Stimulated activated naive CD4-positive, alpha-beta T cell (primary cell): ENCODE measurements at regions not wholly inside any gene's neighbourhood (a gene's known extent, or its start where the extent isn't known, plus 50 kb on each side); places are given as distances from the start of the nearest gene placed in this dataset.
A peak's percentile ranks its signal among the peaks of the same experiment; 100 is the strongest.
"Not testable (repeated sequence)": the region's sequence is repeated elsewhere in the genome, so short reads cannot be mapped to it uniquely, and the experiment has no call there.

Experiments
- DNase-seq, 6 experiments: peaks; one replicate each; lab custom pipeline; 2025; lab: John Stamatoyannopoulos, UW

DNA sequence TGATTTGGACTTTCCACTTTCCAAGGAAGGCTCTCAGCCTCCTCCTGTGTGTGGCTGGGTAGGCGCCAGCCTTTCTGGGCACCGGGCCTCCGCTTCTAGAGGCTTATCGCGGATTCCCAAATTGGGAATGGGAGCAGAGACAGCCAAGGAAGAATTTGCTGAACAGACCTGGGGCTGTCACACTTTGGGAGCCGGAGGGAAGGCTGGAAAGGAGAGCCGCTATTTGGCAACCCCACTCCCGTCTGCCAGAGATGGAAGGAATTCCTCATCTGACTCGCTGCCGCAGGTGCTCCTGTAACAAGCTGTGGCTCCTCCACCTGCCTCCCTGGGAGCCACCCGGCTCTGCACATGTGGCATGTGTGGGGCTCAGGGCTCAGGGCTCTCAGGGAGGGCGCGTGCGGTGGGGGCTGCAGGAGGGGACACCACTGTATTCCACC lies 50.8 kb upstream of the ECHDC3 start:
- no peak for DNase-seq

DNA sequence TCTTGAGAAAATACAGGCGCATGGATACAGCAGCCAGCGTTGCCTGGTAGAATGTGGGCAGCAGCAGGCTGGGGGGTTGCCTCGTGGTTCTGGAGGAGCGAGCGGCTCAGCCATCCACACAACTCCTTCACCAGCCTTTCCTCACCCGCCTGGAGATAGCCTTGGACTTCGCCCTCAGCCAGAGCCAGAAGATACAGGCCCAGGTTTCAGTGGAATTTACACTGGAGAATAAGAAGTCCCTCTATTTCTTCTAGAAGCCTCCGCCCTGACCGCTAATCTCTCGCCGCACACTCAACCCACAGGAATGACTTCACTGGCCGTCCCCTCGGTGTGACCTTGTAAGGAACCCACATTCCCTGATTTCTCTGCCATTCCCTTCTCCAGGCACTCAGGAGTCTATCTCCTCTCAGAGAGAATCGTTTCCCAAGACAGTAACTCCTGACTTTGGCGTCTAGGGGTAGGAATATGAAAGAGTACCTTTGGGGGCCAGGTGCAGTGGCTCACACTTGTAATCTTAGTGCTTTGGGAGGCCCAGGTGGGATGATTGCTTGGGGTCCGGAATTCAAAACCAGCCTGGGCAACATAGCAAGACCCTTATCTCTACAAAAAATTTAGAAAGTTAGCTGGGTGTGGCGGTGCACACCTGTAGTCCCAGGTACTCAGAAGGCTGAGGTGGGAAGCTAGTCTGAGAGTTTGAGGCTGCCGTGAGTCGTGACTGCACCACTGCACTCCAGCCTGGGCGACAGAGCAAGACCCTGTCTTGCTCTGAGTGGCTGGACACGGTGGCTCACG lies 52.0 kb upstream of the ECHDC3 start:
- peak in 3 of 6 experiments; percentile 20 to 43 (median 21) for DNase-seq

DNA sequence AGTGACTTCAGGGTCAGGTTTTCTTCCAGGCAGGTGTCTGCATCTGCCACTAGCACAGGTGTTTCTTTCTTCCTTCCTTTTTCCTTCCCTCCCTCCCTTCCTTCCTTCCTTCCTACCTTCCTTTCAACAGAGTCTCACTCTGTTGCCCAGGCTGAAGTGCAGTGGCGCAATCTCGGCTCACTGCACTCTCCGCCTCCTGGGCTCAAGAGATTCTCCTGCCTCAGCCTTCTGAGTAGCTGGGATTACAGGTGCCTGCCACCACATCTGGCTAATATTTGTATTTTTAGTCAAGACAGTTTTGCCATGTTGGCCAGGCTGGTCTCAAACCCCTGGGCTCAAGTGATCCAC lies 53.8 kb upstream of the ECHDC3 start:
- not testable (repeated sequence) for DNase-seq

DNA sequence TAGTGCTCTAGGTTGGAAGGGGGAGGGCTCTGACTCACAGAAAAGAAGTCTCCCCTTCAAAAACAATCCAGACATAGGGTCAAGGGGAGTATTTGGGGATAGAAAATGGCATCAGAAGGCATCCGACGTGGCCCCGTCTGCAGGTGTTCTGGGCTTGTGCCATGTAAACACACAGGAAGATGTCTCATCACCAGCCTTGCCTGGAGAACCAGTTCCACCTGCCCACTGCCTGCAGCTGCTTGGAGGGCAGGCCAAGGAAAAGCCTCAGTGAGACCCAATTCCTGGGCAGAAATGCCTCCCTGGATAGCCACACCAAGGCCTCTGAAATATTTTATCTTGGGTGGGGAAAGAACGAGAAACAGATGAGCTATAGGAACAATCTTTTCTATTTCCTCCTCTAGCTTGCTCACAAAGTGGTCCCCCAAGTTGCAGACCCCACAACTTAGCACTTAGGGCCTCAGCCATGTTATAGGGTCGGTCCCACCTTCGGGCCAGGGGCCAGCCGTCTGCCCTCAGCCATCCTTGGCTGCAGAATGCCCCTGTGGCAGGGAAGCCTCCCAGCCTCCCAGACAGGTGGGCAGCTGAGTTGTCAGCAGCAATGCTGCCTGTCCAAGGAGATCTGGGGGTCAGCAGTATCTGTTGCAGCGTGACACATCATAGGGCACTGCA lies 54.3 kb upstream of the ECHDC3 start:
- no peak for DNase-seq

DNA sequence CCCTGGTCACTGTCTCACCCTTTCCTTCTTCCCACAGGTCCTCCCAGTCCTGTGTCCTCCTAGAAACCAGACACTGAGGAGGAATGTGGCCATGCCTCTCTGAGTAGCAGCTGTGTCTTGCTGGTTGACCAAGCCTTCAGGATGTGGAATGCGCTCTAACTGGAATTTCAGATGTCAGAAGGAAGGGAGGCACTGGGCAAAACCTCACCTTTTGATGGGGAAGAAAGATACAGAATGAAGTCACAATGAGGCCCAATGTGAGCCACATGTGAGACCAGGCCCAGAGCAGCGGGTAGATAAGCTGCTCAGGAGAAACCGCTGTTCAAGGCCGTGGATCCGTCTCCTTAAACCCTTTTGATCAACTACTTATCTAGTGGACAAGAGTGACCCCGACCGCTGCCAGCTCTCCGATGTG lies 54.8 kb upstream of the ECHDC3 start:
- DNase-seq = no peak

DNA sequence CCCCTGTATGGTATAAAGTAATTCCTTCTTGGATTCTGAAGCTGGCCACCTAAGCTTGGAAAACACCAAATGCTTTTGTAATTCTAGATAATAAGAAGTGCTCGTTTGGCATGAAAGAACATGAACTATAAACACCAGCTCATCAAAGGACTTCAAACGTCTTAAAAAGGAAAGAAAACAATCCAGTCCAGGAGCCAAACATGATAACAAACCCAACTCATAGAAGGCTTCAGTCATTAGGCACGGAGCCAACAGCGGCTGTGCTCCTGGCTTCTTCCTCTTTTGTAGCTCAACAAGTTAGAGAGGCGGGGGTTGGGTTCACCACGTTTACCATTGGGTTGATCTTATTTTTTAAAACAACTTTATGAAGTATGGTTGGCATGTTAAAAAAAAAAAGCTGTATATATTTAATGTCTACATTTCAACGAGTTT lies 56.4 kb upstream of the ECHDC3 start:
- DNase-seq = peak; percentile 9 to 80 (median 68)

DNA sequence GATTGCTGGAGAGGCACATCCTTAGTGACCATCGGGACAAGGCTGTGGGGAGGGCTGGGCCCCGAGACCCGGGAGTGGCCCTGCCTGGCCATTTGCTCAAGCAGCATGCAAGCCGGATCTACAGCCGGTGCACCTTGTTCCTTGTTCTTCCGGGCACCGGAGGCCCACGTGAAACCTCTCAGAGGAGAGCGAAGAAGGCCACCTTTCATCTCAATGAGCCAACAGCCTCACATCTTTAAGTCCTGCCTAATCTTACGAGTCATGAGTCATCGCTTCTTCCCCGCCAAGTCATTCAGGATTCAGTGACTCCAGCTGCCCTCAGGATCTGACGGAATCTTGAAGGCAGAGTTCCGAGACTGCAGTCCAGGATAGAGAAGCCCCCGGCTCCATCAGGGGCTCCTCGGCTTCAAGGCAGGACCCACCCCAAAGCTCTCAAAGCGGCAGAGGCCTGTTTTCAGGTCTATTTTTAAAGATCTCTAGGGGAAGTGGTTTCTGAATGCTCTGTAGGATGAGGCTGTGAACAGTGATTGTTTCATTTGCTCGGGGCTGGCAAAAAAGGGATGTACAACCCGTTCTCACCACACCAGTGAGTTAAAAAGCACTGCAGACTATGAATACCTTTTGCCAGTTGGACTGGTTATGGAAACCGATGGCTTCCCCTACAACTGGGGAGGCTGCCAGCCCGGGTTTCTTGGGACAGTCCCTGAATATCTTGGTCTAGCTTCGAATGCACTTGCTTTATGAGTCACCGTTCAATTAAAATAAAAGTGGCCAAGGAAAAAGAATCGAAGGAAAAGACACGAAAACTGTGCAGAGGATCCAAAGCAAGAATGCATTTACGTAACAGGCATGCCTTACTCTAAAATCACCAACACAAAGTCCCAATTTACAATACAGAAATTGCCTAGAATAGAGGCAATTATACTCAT lies 57.2 kb upstream of the ECHDC3 start:
- peak; percentile 47 to 92 (median 74) for DNase-seq

DNA sequence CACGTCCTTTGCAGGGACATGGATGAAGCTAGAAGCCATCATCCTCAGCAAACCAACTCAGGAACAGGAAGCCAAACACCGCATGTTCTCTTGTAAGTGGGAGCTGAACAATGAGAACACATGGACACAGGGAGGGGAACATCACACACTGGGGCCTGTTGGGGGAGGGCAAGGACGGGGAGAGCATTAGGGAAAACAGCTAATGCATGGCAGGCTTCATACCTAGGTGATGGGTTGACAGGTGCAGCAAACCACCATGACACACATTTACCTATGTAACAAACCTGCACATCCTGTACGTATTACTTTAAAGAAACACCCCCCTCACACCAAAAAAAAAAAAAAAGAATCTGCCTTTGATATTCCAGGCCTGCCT lies 57.9 kb upstream of the ECHDC3 start:
- DNase-seq = peak in 2 of 6 experiments; percentile 22 to 31

DNA sequence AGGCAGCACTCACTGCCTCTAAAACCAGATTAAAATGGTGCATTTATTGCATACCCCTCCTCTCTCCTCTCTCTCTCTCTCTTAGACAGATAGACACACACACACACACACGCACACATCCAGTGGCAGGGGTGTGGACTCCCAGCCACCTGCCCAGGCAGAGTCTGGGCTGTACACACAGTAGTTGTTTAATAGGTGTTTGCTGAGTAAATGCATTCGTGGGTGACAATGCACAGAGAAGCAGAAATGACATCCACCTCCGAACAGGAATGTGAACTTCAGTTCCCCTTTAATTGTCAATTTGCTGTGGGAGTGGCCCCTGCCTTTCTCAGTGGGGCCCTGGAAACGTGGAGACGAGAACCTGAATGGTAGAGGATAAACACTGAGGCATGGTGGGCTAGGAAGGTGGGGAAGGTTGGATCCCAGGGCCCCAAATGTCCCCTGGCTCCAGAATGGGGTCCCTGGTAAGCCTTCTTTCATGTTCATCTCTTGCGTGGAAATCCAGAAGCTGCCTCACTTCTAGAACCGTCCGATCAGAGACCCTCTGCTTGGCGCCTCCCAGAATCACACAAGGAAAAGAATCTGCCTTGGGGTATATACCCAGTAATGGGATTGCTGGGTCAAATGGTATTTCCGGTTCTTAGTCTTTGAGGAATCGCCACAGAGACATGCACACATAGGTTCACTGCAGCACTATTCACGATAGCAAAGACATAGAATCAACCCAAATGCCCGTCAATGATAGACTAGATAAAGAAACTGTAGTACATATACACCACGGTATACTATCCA lies 58.5 kb upstream of the ECHDC3 start:
- no peak for DNase-seq

DNA sequence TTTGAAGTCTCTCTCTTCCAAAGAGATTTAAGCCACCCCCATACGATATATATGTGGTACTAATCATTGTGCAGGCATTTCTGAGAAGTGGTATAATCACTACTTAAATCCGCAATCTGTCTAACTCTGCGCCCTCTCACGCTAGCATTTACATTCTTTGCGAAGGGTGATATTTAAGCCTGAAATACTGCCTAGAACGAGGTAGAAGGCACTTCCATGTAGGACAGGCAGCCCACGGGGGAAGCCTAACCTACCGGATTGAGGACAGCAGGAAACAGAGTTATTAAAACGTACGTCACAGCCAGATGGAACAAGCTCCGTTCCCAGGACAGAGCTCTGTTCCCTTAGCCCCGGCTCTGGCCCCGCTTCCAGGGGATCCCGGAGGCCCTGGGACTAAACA lies 59.3 kb upstream of the ECHDC3 start:
- DNase-seq = no peak

DNA sequence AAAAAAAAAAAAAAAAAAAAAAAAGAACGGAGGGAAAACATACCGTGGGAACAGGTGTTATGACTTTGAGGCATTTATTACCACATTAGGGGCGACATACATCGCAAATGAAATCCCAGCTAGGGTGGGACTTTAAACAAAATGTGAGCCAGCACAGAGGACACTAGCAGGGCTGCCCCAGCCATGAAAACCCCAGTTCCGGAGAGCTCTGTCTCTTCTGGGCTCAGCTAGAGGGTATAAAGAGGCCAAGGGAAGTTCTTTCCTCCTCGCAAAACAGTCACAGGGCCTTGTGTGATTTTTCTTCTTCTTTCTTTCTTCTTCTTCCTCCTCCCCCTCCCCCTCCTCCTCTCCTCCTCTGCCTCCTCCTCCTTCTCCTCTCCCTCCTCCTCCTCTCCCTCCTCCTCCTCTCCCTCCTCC lies 59.9 kb upstream of the ECHDC3 start:
- no peak for DNase-seq

DNA sequence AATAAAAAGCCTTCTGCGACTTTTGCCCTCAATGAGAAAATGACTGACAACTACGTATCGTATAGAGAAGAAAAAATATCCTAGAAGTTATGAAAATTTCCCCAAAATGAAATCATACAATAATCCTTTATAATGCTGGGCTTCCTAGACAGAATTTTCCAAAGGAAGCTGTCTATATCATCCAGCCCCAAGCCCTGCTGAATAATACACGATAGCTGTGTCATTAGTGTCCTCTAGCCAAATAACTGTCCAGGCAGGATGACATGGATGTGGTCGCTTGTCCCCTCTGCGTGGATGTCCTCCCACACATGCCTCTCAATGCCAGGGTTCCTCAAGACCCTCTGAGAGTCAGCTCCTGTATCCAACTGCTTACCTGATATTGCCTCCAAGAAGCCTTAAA lies 61.7 kb upstream of the ECHDC3 start:
- no peak for DNase-seq

DNA sequence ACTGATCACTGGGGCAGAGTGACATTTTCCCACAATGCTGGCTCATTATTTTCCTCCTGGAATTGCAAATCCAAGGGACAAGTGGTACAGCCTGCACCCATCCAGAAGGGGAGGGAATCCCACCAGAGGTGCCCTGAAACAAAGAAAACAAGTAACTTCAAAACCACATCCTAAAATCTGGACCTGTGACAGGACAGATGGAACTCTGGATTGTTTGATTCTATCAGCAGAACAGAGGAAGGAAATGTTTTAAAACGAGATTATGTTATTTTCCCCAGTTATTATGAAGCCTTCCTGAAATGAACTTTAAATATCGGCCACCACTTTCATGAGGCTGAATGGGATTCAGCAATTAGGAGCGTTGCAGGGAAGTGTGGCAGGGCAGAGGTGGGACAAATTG lies 62.2 kb upstream of the ECHDC3 start:
- DNase-seq = no peak

DNA sequence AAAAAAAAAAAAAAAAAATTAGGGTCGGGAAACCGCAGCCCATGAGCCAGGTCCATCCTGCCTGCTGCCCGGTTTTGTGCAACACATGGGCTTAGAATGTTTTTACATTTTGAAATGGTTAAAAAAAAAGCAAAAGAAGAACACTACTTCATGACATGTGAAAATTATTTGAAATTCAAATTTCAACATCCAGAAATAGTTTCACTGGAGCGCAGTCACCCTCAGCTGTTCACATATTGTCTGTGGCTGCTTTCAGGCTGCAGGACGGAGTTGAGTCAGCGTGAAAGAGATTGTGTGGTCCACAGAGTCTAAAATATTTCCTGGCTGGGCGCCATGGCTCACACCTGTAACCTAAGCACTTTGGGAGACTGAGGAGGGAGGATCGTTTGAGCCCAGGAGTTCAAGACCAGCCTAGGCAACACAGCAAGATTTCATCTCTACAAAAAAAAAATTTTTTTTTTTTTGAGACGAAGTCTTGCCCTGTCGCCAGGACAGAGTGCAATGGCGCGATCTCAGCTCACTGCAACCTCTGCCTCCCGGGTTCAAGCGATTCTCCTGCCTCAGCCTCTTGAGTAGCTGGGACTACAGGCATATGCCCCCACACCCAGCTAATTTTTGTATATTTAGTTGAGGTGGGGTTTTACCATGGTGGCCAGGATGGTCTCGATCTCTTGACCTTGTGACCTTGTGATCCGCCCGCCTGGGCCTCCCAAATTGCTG lies 63.9 kb upstream of the ECHDC3 start:
- no peak for DNase-seq

DNA sequence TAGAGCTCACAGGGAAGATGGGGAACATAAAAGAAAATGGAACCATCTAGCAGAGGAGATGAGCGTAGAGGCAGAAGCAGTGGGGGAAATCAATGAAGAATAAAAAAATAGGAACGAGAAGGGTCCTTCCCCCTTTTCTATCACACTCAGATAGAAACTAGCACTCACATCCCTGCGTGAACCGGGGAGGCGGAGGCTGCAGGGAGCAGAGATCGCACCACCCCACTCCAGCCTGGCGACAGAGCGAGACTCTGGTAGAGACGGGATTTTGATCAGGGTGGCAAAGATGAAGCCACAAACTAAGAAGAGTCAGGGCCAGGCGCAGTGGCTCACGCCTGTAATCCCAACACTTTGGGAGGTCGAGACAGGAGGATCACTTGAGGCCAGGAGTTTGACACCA lies 64.7 kb upstream of the ECHDC3 start:
- DNase-seq = no peak

DNA sequence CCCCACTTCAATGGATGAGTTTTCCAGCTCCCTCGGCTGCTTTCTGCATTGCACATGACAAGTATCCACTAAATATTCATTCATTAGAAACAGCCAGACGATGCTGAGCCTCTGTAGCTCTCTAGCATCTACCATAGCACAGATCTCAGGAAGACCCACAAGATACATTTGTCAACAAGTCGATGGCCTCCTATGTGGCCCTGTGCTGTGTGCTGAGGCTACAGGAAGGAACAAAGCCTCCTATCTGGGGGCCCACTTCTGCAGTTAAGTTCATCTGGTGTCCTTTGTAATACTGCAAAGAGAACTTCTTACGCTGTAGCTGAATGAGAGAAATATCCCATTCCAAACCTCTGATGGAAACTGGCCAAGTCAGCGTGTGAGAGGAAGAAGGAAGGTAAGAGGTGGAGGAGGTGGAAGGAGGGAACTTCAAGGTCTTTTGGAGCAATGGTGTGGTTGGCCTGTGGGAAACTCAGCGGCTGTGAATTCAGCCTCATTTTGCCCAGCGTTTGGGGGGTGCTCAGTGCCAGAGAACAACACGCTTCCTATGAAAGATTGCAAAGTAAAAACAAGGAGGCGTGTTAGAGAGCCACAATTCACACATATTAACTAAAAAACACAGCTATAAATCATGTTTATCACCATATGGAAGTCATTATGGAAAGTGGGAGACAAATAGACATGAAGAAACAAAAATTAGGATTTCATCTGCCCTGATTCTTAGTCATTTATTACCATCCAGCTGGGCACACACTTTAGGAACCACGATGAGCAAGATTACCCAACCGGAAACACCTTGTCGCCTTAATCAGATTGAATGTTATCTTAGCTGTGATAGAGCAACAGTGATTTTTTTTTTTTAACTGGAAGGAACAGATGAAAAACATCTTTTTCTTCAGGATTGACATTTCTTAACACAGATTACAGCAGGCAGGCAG lies 62.2 kb upstream of the USP6NL start:
- no peak for DNase-seq

DNA sequence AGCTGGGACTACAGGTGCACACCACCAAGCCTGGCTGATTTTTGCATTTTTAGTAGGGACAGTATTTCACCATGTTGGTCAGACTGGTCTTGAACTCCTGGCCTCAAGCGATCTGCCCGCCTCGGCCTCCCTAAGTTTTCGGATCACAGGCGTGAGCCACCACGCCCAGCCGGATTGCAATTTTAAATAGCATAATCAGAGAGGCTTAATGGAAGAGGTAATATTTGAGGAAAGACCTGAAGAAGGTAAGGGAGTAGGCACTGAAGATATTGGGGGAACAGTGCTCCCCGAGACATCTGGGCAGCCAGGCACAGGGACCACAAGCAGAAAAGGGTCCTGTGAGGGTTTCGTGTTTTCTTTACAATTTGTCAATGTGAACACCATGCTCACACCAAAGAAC lies 61.4 kb upstream of the USP6NL start:
- DNase-seq = no peak

DNA sequence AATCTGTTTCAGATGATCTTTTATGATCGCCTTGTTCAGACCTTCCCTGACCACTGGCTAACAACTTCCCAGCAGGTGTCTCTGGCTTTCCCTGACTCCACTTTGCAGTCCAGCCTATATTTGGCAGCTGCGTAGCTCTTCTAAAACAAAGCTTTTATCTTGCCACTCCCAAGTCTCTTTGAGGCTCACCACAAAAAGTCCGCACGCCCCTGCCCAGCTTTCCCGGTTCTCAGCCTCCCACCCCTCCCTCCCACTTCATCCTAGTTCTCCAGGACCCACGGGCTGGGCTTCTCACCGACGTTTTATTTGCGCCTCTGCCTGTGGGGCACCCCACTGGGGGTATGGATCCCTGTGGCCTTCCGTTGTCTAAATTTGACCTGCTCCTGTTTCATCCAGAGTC lies 58.9 kb upstream of the USP6NL start:
- no peak for DNase-seq

DNA sequence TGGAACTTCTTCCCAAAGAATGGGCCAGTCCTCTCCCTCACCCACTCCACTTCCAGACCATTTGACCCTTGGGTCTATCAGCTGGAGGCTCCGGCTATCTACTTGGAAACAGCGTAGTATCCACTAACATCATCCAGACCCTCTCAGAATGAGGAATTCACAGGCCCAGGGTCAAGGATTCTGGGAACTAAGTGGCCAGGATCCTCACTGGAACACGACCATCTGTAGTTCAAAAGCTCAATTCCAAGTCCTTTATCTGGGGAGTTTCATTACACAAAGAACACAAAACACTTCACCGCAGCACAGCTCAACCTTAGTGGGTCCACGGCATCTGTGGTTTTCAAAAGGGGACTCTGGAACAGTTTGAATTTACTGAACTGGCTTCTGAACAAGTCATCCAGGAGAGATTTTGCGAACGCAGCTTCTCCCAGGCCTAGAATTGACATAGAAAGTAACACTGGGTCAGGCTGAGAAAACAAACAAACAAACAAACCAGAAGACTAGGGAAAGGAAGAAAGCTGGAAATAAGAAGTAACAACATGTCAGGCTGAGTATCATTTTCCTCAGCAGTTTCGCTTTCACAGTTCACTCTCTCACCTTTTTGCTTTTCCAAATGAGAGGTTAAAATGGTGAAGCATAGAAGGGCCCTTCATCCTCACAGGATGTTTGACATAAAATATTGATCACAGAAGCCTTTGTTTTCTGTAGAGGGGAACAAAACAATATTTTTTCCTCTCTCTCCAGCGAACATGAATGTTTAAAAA lies 57.6 kb upstream of the USP6NL start:
- DNase-seq = no peak
